Astrocyte (in vitro differentiated cells and primary cell): ENCODE measurements at regions not wholly inside any gene's neighbourhood (a gene's known extent, or its start where the extent isn't known, plus 50 kb on each side); places are given as distances from the start of the nearest gene placed in this dataset.

Source experiments
- EZH2 ChIP-seq: IDR thresholded peaks from 2 replicates; pipeline ENCODE4 v1.6.1; 2012; ENCODE audit warnings: mild to moderate bottlenecking, low read length, inconsistent platforms; ENCODE audit not compliant: insufficient read depth
- TF ChIP-seq, protein P1 (sequence below): IDR thresholded peaks from 2 replicates; pipeline ENCODE4 v1.5.1; 2011; ENCODE audit warnings: low read depth, mild to moderate bottlenecking, inconsistent platforms, low read length, moderate library complexity; ENCODE audit not compliant: insufficient read depth

DNA sequence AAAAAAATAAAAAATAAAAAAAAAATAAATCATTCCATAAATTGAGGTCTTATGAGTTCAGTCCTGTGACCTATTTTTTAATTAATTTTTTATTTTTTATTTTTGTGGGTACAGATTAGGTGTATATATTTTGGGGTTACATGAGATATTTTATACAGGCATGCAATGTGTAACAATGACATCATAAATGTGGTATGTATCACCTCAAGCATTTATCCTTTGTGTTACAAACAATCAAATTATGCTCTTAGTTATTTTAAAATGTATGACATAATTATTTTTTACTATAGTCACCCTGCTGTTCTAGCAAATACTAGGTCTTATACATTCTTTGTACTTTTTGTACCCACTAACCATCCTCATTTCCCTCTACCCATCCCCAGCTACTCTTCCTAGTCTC lies 537.9 kb downstream of the HINT1 start:
- TF ChIP-seq, protein P1, sequence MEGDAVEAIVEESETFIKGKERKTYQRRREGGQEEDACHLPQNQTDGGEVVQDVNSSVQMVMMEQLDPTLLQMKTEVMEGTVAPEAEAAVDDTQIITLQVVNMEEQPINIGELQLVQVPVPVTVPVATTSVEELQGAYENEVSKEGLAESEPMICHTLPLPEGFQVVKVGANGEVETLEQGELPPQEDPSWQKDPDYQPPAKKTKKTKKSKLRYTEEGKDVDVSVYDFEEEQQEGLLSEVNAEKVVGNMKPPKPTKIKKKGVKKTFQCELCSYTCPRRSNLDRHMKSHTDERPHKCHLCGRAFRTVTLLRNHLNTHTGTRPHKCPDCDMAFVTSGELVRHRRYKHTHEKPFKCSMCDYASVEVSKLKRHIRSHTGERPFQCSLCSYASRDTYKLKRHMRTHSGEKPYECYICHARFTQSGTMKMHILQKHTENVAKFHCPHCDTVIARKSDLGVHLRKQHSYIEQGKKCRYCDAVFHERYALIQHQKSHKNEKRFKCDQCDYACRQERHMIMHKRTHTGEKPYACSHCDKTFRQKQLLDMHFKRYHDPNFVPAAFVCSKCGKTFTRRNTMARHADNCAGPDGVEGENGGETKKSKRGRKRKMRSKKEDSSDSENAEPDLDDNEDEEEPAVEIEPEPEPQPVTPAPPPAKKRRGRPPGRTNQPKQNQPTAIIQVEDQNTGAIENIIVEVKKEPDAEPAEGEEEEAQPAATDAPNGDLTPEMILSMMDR = no peak
- TF ChIP-seq EZH2 = no peak
